ENCODE measurements at regions not wholly inside any gene's neighbourhood (a gene's known extent, or its start where the extent isn't known, plus 50 kb on each side); places are given as distances from the start of the nearest gene placed in this dataset.

GRCh38 chr7:156209087-156209486, 396.8 kb upstream of the SHH start:
- DNase-seq, result no peak
- intact Hi-C loops (cut with DNase I), result no loop called here

- no peak for DNase-seq
- intact Hi-C loops (cut with DNase I), result no loop called here
These were observed 395.0 kb upstream of the SHH start for GRCh38 chr7:156207306-156207705.

- intact Hi-C loops (cut with DNase I), result no loop called here
- no peak for DNase-seq
These were observed 393.9 kb upstream of the SHH start for GRCh38 chr7:156206174-156206573.

- DNase-seq, result no peak
- intact Hi-C loops (cut with DNase I), result no loop called here
These were observed 392.6 kb upstream of the SHH start for GRCh38 chr7:156204820-156205219.

GRCh38 chr7:156203923-156204322, 391.7 kb upstream of the SHH start:
- intact Hi-C loops (cut with DNase I), result no loop called here
- DNase-seq, result no peak

- DNase-seq, result no peak
- intact Hi-C loops (cut with DNase I), result no loop called here
These were observed 386.0 kb upstream of the SHH start for GRCh38 chr7:156198277-156198676.

GRCh38 chr7:156196649-156197048, 384.4 kb upstream of the SHH start:
- DNase-seq, result no peak
- intact Hi-C loops (cut with DNase I), result no loop called here

- intact Hi-C loops (cut with DNase I), result no loop called here
- DNase-seq, result no peak
These were observed 383.0 kb upstream of the SHH start for GRCh38 chr7:156195276-156195675.

GRCh38 chr7:156194813-156195212, 382.6 kb upstream of the SHH start:
- intact Hi-C loops (cut with DNase I), result no loop called here
- peak in 1 of 10 donors; percentile 76 for DNase-seq

- intact Hi-C loops (cut with DNase I), result no loop called here
- DNase-seq, result no peak
These were observed 380.7 kb upstream of the SHH start for GRCh38 chr7:156192921-156193320.

- intact Hi-C loops (cut with DNase I), result no loop called here
- no peak for DNase-seq
These were observed 378.8 kb upstream of the SHH start for GRCh38 chr7:156191090-156191489.

GRCh38 chr7:156185076-156185475, 372.8 kb upstream of the SHH start:
- DNase-seq, result no peak
- intact Hi-C loops (cut with DNase I), result no loop called here

GRCh38 chr7:156184164-156184563, 371.9 kb upstream of the SHH start:
- intact Hi-C loops (cut with DNase I), result no loop called here
- DNase-seq, result no peak

GRCh38 chr7:156180451-156181229, 368.4 kb upstream of the SHH start:
- peak in 1 of 10 donors; percentile 79 for DNase-seq
- intact Hi-C loops (cut with DNase I), result no loop called here

- intact Hi-C loops (cut with DNase I), result no loop called here
- no peak for DNase-seq
These were observed 367.7 kb upstream of the SHH start for GRCh38 chr7:156179872-156180390.

- intact Hi-C loops (cut with DNase I), result no loop called here
- peak in 1 of 10 donors; percentile 78 for DNase-seq
These were observed 366.6 kb upstream of the SHH start for GRCh38 chr7:156178857-156179256.

GRCh38 chr7:156178214-156178613, 366.0 kb upstream of the SHH start:
- DNase-seq, result peak in 1 of 10 donors; percentile 82
- intact Hi-C loops (cut with DNase I), result no loop called here

- intact Hi-C loops (cut with DNase I), result no loop called here
- no peak for DNase-seq
These were observed 365.3 kb upstream of the SHH start for GRCh38 chr7:156177422-156178055.

GRCh38 chr7:156176039-156176438, 363.8 kb upstream of the SHH start:
- DNase-seq, result peak in 1 of 10 donors; percentile 69
- intact Hi-C loops (cut with DNase I), result no loop called here

- no peak for DNase-seq
- intact Hi-C loops (cut with DNase I), result no loop called here
These were observed 362.7 kb upstream of the SHH start for GRCh38 chr7:156175003-156175402.

- peak in 1 of 10 donors; percentile 36 for DNase-seq
These were observed 362.2 kb upstream of the SHH start for GRCh38 chr7:156174428-156174827.

More at GRCh38 chr7:156174428-156174827, 362.2 kb upstream of the SHH start:
- intact Hi-C loops (cut with DNase I), result no loop called here

Data from posterior cingulate gyrus (tissue), 11 donors.